Keratinocyte (primary cell): ENCODE measurements at regions not wholly inside any gene's neighbourhood (a gene's known extent, or its start where the extent isn't known, plus 50 kb on each side); places are given as distances from the start of the nearest gene placed in this dataset.

Source experiments
- CTCF ChIP-seq, 3 experiments: IDR thresholded peaks in 1 of 3; conservative IDR thresholded peaks in 1 of 3; optimal IDR thresholded peaks in 1 of 3; 2 replicates in 2 of 3; 3 replicates in 1 of 3; pipeline versions ENCODE3 to v1.5.1; 2011; ENCODE audit warnings: low read length in 3 of 3, mild to moderate bottlenecking in 3 of 3, moderate library complexity in 2 of 3, control low read depth in 1 of 3, inconsistent platforms in 1 of 3; ENCODE audit not compliant: insufficient read depth in 2 of 3; ENCODE audit errors: extremely low read depth in 1 of 3
- EZH2 ChIP-seq: IDR thresholded peaks from one replicate; pipeline ENCODE4 v1.6.1; 2012; ENCODE audit warnings: inconsistent platforms, mild to moderate bottlenecking, low read length, moderate library complexity

- TF ChIP-seq CTCF (optimal IDR thresholded peaks at IDR 0.05 in 1 of 3, IDR thresholded peaks at IDR 0.05 in 1 of 3, conservative IDR thresholded peaks at IDR 0.05 in 1 of 3; ENCODE audit: extremely low read depth in 1 of 3, insufficient read depth in 2 of 3, low read length in 3 of 3) (no peak), EZH2 (no peak)
Observed at GRCh38 chr7:115224922-115225321, 303.0 kb downstream of the MDFIC start.
